GM21528 (cell line): ENCODE measurements at regions not wholly inside any gene's neighbourhood (a gene's known extent, or its start where the extent isn't known, plus 50 kb on each side); places are given as distances from the start of the nearest gene placed in this dataset.

Experiments
- ATAC-seq: cut with Tn5 transposase; IDR thresholded peaks from one replicate; pipeline ENCODE4 v1.9.1; 2021; ENCODE audit warnings: mild to moderate bottlenecking, moderate library complexity; ENCODE audit not compliant: unreplicated experiment, low FRiP score

- no peak for ATAC-seq
Observed at GRCh38 chr2:184463102-184463865, 135.0 kb upstream of the ZNF804A start.

DNA sequence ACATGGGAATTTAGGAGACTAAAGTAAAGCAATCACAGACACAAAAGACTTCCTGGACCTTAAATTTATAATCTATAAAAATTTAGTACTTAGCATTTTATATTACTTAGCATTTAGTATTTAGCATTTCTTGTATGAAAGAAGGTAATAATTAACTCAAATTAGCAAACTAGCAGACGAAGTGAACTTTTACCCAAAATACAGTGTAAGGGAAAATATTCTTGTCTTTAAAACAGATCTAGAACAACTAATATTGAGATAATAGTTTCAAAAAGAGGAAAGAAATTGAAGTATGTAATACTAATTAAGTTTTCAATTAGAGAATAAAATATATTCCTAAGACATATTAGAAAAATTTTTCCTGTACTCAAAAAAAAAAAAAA is 134.5 kb upstream of the ZNF804A start:
- ATAC-seq, result no peak

GRCh38 chr2:184468826-184469225 is 129.5 kb upstream of the ZNF804A start:
- no peak for ATAC-seq

DNA sequence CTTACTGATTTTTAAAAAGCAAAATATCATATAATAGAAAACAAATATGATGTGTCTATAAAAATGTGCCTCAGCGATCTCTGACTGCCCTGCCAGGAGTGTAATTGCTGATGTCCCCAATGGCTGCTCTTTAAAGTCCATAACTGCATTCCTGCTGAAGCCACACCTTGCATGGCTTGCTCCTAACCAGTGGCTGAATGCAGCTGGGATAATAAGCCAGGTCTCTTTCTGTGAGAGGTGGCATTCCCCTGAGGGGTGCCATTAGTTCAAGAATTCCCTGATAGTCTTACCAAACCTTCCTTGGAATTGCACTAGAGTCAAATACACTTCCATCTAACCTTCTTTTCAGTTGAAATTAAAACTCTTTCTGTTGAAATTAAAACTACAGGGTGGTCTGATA is 125.8 kb upstream of the ZNF804A start:
- ATAC-seq, result no peak

GRCh38 chr2:184481865-184482264 is 116.5 kb upstream of the ZNF804A start:
- ATAC-seq, result no peak

- no peak for ATAC-seq
Observed at GRCh38 chr2:184498936-184499335, 99.4 kb upstream of the ZNF804A start.

DNA sequence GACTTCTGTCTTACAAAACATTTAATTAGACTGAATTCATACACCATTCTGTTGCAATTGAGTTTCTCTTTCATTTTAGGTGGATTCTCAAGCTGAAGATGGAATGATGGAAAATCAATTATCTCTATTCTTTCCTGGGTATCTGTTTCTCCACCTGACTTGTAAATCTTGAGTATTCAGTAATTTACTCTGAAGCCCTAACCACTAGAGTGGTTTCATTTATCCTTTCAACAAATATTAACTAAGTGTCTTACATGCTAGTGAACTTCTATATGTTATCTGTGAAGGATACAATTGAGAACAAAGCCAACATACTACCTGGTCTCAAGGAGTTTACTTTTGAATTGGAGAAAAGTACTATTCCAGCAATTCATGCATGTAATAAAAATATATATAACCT is 94.1 kb upstream of the ZNF804A start:
- no peak for ATAC-seq

DNA sequence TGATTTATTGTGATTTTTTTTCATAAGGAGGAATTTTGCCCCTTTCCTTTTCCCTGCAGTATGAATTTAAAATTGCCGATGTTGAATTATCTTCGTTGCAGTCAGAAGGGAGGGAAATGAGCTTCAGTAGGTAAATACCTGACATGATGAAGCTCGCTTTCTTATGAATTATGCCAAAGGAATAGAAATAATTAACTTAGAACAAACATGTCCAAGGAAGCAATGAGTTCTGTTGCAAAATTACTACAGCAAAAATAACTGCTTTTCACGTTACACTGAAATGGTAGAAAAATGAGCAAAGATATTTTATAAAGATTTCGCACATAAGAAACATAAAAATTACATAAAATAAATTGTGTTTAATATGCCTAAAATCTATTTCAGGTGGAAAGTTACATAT is 91.1 kb upstream of the ZNF804A start:
- no peak for ATAC-seq

- ATAC-seq, result no peak
Observed at GRCh38 chr2:184517402-184517801, 80.9 kb upstream of the ZNF804A start.

DNA sequence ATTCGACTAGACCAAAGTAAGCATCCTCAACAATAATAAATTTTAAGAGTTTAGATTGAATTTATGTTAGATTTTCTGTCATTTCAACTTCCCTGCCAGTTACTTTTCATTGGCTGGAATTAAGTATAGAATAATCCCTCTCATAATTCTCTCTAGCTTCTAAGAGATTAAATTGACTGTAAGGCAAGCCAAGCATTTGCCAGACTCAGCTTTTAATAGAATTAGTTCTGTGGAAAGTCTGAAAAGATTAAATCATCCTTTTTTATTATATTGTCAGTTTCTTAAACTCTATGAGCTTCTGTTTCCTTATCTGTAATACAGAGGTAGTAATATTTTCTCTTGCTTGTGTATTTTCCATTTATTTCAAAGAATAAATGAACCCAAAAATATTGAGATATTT is 77.9 kb upstream of the ZNF804A start:
- ATAC-seq, result no peak

DNA sequence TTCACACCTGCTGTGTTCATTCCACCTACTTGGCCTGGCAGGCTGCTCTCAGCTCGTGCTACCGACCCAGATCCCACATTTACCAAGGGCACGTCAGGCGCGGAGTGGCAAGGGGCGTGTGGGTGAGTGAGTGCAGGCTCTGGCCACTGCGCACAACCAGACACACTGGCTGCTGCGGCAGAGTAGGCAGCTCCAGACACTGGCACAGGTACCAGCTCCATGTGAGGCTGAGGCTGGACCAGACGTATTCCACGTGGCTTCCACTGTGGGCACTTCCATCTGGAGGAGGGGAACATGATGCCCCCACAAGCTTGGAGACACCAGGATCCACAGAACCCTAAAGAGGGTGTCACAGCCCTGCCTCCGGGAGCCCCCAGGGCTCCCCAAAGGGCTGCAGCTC is 74.6 kb upstream of the ZNF804A start:
- no peak for ATAC-seq

GRCh38 chr2:184524551-184525382 is 73.6 kb upstream of the ZNF804A start:
- no peak for ATAC-seq

DNA sequence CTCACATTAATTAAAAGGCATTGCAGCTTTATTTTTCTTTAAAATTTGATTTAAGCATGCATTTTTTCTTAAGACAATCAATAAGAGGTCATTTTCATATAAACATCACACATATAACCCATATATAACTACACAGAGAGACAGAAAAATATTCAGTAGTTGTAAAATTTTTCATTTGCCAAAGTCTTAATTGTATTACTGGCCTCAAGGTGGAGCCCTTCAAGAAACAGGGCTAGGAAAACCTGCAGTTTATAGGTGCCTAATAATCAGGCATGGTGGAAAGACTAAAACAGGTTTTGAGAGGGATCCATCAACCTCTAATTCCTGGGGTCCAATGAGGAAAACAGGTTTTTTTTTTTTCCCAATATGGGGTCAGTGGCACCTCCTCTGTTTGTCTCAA is 71.3 kb upstream of the ZNF804A start:
- ATAC-seq, result no peak

GRCh38 chr2:184528119-184528518 is 70.2 kb upstream of the ZNF804A start:
- ATAC-seq, result no peak

DNA sequence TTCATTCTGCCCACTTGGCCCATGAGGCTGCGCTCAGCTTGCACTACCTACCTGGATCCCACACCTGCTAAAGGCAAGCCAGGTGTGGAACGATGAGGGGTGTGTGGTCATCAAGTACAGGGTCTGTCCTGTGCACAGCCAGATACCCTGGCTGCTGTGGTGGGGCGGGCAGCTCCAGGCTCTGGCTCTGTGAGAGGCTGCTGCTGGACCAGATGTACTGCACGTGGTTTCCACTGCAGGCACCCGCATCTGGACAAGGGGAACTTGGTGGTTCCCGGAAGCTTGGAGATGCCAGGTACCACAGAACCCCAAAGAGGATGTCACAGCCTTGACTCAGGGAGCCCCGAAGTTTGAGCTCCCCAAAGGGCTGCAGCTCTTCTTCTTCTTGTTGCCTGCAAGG is 68.1 kb upstream of the ZNF804A start:
- no peak for ATAC-seq

DNA sequence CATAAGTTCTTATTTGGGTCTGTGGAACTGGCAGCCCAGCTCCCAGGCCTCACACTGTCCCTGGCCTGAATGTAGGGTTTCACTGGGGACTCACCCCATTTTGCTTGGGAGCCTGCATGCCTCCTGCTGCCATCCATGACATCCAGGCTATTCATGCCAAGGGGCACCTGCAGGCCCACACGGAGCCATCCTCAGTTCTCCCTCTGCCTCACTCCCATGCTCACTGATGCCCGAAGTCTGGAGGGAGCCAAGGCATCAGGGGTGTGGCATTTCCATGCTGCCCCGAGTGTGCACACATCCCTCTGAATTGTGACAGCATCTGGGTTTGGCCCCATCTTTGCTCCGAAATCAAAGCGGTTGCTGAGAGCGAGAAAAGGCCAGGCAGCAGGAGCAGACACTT is 67.4 kb upstream of the ZNF804A start:
- ATAC-seq, result no peak

GRCh38 chr2:184532551-184532950 is 65.8 kb upstream of the ZNF804A start:
- no peak for ATAC-seq

- no peak for ATAC-seq
Observed at GRCh38 chr2:184534986-184535385, 63.3 kb upstream of the ZNF804A start.

DNA sequence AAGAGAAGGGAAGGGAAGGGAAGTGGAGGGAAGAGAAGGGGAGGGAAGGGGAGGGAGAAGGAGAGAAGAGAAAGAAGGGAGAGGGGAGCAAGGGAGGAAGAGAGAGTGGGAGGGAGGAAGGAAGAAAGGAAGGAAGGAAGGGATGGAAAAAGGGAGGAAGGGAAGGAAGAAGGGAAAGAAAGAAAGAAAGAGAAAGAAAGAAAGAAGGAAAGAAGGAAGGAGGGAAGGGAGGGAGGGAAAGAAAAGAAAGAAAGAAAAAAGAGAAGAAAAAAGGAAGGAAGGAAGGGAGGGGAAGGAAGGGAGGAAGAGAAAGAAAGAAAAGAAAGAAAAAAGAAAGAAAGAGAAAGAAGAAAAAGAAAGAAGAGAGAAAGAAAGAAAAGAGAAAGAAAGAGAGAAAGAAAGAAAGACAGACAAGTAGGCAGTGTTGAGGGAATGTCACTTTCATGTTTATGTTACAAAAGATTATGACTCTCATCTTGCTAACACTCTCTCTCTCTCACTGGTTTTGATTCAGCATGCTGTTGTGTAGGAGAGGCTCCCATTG is 58.0 kb upstream of the ZNF804A start:
- no peak for ATAC-seq

- no peak for ATAC-seq
Observed at GRCh38 chr2:184541591-184541990, 56.7 kb upstream of the ZNF804A start.

GRCh38 chr2:184543832-184544231 is 54.5 kb upstream of the ZNF804A start:
- no peak for ATAC-seq
